K562 (cell line): ENCODE measurements at regions not wholly inside any gene's neighbourhood (a gene's known extent, or its start where the extent isn't known, plus 50 kb on each side); places are given as distances from the start of the nearest gene placed in this dataset.

Experiments
- ATAC-seq: fragments of 200-7000 bp; cut with Tn5 transposase; 3 replicates; pipeline ENCODE4 v1.9.1; 2020; ENCODE audit warnings: moderate library complexity
- BruUV-seq: library from RNA; stranded (reverse); fragments of 400-500 nt; replicated peaks from 2 replicates; lab custom pipeline; 2021; lab: Mats Ljungman, UMichigan
- CTCF ChIA-PET: fragments of 300-600 bp; formaldehyde crosslinking; extraction: SDS; loops from one replicate; lab custom pipeline; 2021; ENCODE audit warnings: low intra/inter-chr PET ratio; lab: Yijun Ruan, JAX
- POLR2A ChIA-PET: fragments of 300-600, 350-650 bp; sonication (Branson Sonifier 250); formaldehyde crosslinking; extraction: SDS; loops from one replicate; lab custom pipeline; 2021; ENCODE audit warnings: antibody characterized with exemption, inconsistent platforms; lab: Yijun Ruan, JAX
- DNase-seq, 4 experiments: peaks; one replicate each; pipeline versions ENCODE4 v3.0.0 to v3.0.0-alpha.2; 2011 to 2018; ENCODE audit warnings: low spot score in 3 of 4, mixed read lengths in 3 of 4; ENCODE audit errors: extremely low read depth in 1 of 4
- FAIRE-seq: peaks from 2 replicates; lab custom pipeline; 2011; peaks lifted over from hg19 to GRCh38; lab: Jason Lieb, UNC
- H2AFZ ChIP-seq: 2 replicates; pipeline ENCODE4 v1.6.0; 2011; ENCODE audit warnings: low read depth, low read length, control low read depth, inconsistent platforms
- H3K27ac ChIP-seq: fragments of 200-600 bp; 3 replicates; pipeline ENCODE4 v1.8.0; 2011; ENCODE audit warnings: low read depth, mild to moderate bottlenecking, control low read depth, inconsistent platforms, low read length, moderate library complexity, mixed read lengths; ENCODE audit errors: extremely low read depth
- H3K27me3 ChIP-seq, 2 experiments: fragments of 300-600 bp in 1 of 2; 2 replicates in 1 of 2; 3 replicates in 1 of 2; pipeline versions ENCODE4 v1.6.0 to v1.8.0; 2011; ENCODE audit warnings: inconsistent platforms in 2 of 2, low read length in 2 of 2, mild to moderate bottlenecking in 1 of 2, mixed read lengths in 1 of 2, moderate library complexity in 1 of 2; ENCODE audit not compliant: control insufficient read depth in 2 of 2, insufficient read depth in 2 of 2
- H3K36me3 ChIP-seq: fragments of 300-600 bp; 3 replicates; pipeline ENCODE4 v1.8.0; 2011; ENCODE audit warnings: mild to moderate bottlenecking, low read length, inconsistent platforms; ENCODE audit not compliant: control insufficient read depth, insufficient read depth
- H3K4me1 ChIP-seq, 2 experiments: fragments of 200-600 bp in 1 of 2; replicated peaks in 1 of 2; 2 replicates in 1 of 2; 3 replicates in 1 of 2; pipeline versions ENCODE4 v1.5.1 to v1.8.0; 2011; ENCODE audit warnings: inconsistent platforms in 2 of 2, low read length in 2 of 2, mild to moderate bottlenecking in 1 of 2, mixed read lengths in 1 of 2, moderate library complexity in 1 of 2; ENCODE audit not compliant: control insufficient read depth in 2 of 2, insufficient read depth in 2 of 2
- H3K4me2 ChIP-seq: 2 replicates; pipeline ENCODE4 v1.6.1; 2011; ENCODE audit warnings: low read length, control low read depth, inconsistent platforms, mixed read lengths; ENCODE audit not compliant: insufficient read depth
- H3K4me3 ChIP-seq: fragments of 200-600 bp; sonication (generic), shearing (Covaris generic); 2 replicates; pipeline ENCODE4 v1.5.1; 2016; ENCODE audit warnings: control low read depth, inconsistent platforms
- H3K79me2 ChIP-seq: fragments of 200-600 bp; 3 replicates; pipeline ENCODE4 v1.8.0; 2011; ENCODE audit warnings: low read length, inconsistent platforms; ENCODE audit not compliant: control insufficient read depth, insufficient read depth
- H3K9ac ChIP-seq, 2 experiments: 2 replicates each; pipeline versions ENCODE4 v1.6.0 to v1.6.1; 2011; ENCODE audit warnings: low read depth in 2 of 2, low read length in 2 of 2, control low read depth in 1 of 2, inconsistent platforms in 1 of 2, mild to moderate bottlenecking in 1 of 2, mixed read lengths in 1 of 2; ENCODE audit not compliant: insufficient read depth in 1 of 2
- H3K9me1 ChIP-seq: one replicate; pipeline ENCODE4 v1.6.0; 2011; ENCODE audit warnings: inconsistent platforms, mild to moderate bottlenecking, low read length, moderate library complexity; ENCODE audit not compliant: control insufficient read depth, insufficient read depth
- H3K9me3 ChIP-seq: replicated peaks from 2 replicates; pipeline ENCODE4 v1.5.1; 2011; ENCODE audit warnings: low read depth, low read length, inconsistent platforms; ENCODE audit not compliant: control insufficient read depth, insufficient read depth
- H4K20me1 ChIP-seq: replicated peaks from 2 replicates; pipeline ENCODE4 v1.6.1; 2011; ENCODE audit warnings: low read length, inconsistent platforms, mixed read lengths; ENCODE audit not compliant: control insufficient read depth, insufficient read depth
- ARID1B ChIP-seq: fragments of 450-650 bp; IDR thresholded peaks from 2 replicates; pipeline ENCODE4 v1.6.1; 2016; ENCODE audit warnings: antibody characterized with exemption, mild to moderate bottlenecking, inconsistent platforms
- CHD4 ChIP-seq: fragments of 200-600 bp; sonication (generic); IDR thresholded peaks from 3 replicates; pipeline ENCODE4 v1.6.1; 2012; ENCODE audit warnings: low read depth, mild to moderate bottlenecking, mixed read lengths, low read length, inconsistent platforms; ENCODE audit not compliant: insufficient read depth, insufficient replicate concordance, poor library complexity, severe bottlenecking
- CREBBP ChIP-seq: IDR thresholded peaks from one replicate; pipeline ENCODE4 v1.6.1; 2012; ENCODE audit warnings: low read depth, mild to moderate bottlenecking, control low read depth, inconsistent platforms, low read length
- E2F4 ChIP-seq: sonication (generic); formaldehyde crosslinking; IDR thresholded peaks from 2 replicates; pipeline ENCODE4 v1.8.0; 2022; ENCODE audit warnings: mild to moderate bottlenecking, low read depth, missing genetic modification reagents
- HIVEP1 ChIP-seq: fragments of 250-450 bp; sonication (Bioruptor Pico); IDR thresholded peaks from 2 replicates; pipeline ENCODE4 v1.4.0; 2020; ENCODE audit warnings: mild to moderate bottlenecking
- KAT8 ChIP-seq: fragments of 450-650 bp; IDR thresholded peaks from 2 replicates; pipeline ENCODE4 v1.6.1; 2016; ENCODE audit warnings: low read depth, mild to moderate bottlenecking
- KLF6 ChIP-seq: fragments of 250-450 bp; sonication (Bioruptor Pico); IDR thresholded peaks from 2 replicates; pipeline ENCODE4 v1.4.0; 2020; ENCODE audit warnings: mild to moderate bottlenecking, moderate library complexity, borderline replicate concordance
- MAFK ChIP-seq: IDR thresholded peaks from 2 replicates; pipeline ENCODE4 v1.6.1; 2011; ENCODE audit warnings: low read length, improper control_type of control experiment
- NCOA4 ChIP-seq: fragments of 450-650 bp; IDR thresholded peaks from 2 replicates; pipeline ENCODE4 v1.6.1; 2018; ENCODE audit warnings: mild to moderate bottlenecking; ENCODE audit not compliant: partially characterized antibody
- NFYB ChIP-seq: IDR thresholded peaks from 2 replicates; pipeline ENCODE4 v1.6.1; 2011; ENCODE audit warnings: mild to moderate bottlenecking, moderate library complexity; ENCODE audit not compliant: insufficient read length; ENCODE audit errors: extremely low read depth
- NR4A1 ChIP-seq, 2 experiments: fragments of 250-450 bp in 1 of 2; fragments of 450-650 bp in 1 of 2; sonication (Bioruptor Pico) in 1 of 2; IDR thresholded peaks; 2 replicates each; pipeline versions ENCODE4 v1.4.0 to v1.6.1; 2016 to 2020; ENCODE audit warnings: mild to moderate bottlenecking in 2 of 2, missing compliant biosample characterization in 1 of 2, missing genetic modification characterization in 1 of 2, moderate library complexity in 1 of 2
- SIN3B ChIP-seq: fragments of 450-650 bp; IDR thresholded peaks from 2 replicates; pipeline ENCODE4 v1.6.1; 2017; ENCODE audit warnings: low read depth, mild to moderate bottlenecking, moderate library complexity
- SLC30A9 ChIP-seq: fragments of 250-450 bp; sonication (Bioruptor Pico); IDR thresholded peaks from 2 replicates; pipeline ENCODE4 v1.8.0; 2022; ENCODE audit warnings: mild to moderate bottlenecking, moderate library complexity
- TAF1 ChIP-seq: IDR thresholded peaks from 2 replicates; pipeline ENCODE4 v1.6.1; 2011; ENCODE audit warnings: mild to moderate bottlenecking, low read length, moderate library complexity; ENCODE audit not compliant: insufficient read depth, control insufficient read depth, severe bottlenecking; ENCODE audit errors: extremely low read depth
- TCF7L2 ChIP-seq: fragments of 150-350 bp; IDR thresholded peaks from 2 replicates; pipeline ENCODE4 v1.6.1; 2016; ENCODE audit warnings: low read depth, mild to moderate bottlenecking, low read length, moderate library complexity
- ZNF174 ChIP-seq: fragments of 250-450 bp; sonication (Bioruptor Pico); IDR thresholded peaks from 2 replicates; pipeline ENCODE4 v1.4.0; 2020; ENCODE audit warnings: mild to moderate bottlenecking
- ZNF511 ChIP-seq: sonication (generic); formaldehyde crosslinking; IDR thresholded peaks from 2 replicates; pipeline ENCODE4 v1.8.0; 2022; ENCODE audit warnings: mild to moderate bottlenecking, missing genetic modification reagents
- ZNF695 ChIP-seq: fragments of 450-650 bp; formaldehyde crosslinking; IDR thresholded peaks from 2 replicates; pipeline ENCODE4 v1.4.0; 2020; ENCODE audit warnings: mild to moderate bottlenecking, moderate library complexity
- WGBS: fragments of 100-300 bp; shearing (Covaris generic); methylation state at CpG from one replicate; pipeline ENCODE4 v1.1.6; 2016; ENCODE audit warnings: low coverage, mixed read lengths; ENCODE audit not compliant: insufficient coverage; ENCODE audit errors: missing lambda C conversion rate; 5-methylcytosine and 5-hydroxymethylcytosine counted together
- in situ Hi-C: fragments of 300-500 bp; cut with MboI; formaldehyde crosslinking; loops from 4 replicates; pipeline ENCODE4 v1.15.0; 2018; ENCODE audit warnings: inconsistent platforms, mixed read lengths
- intact Hi-C: fragments of 100-400 bp; cut with micrococcal nuclease; formaldehyde crosslinking; loops from 2 replicates; pipeline ENCODE4 v1.14.2; 2022

- TF ChIP-seq ZNF511 (CRISPR knock-in tag) (no peak), ZNF695 (CRISPR knock-in tag) (no peak), CREBBP (no peak), HIVEP1 (no peak), KAT8 (no peak), ARID1B (no peak)
Measured at GRCh38 chr4:137739391-137739790, 207.1 kb upstream of the PCDH18 start (continued).

GRCh38 chr4:137738375-137738990, 206.2 kb upstream of the PCDH18 start:
- ATAC-seq: no peak
- no peaks in the 10 kb centered on the region for H3K27me3 ChIP-seq
- ChIA-PET CTCF (no interaction called here), POLR2A (no interaction called here)
- 11% methylated on average over 4 of the region's 4 CpGs for WGBS
- H3K4me3 ChIP-seq: no peak overlapping the region
- H2AFZ ChIP-seq: no peak overlapping the region
- peaks cover 0 to 5% of the 10 kb centered on the region in 2 experiments; a peak in 1 of 5 replicates for H3K4me1 ChIP-seq
- H3K27ac ChIP-seq: no peak overlapping the region
- FAIRE-seq: no peak
- H3K4me2 ChIP-seq: no peak overlapping the region
- intact Hi-C loops (no loop called here), in situ Hi-C loops (loop anchor here (10.0 to 25.0 kb wide), 2 partner anchors 946 to 1124 kb away; no protein-coding TSS in a partner anchor)
- H4K20me1 ChIP-seq: no peaks in the 10 kb centered on the region
- BruUV-seq: no TSS peak
- H3K9ac ChIP-seq: no peak overlapping the region
- DNase-seq: no peak
- no peaks in the 10 kb centered on the region for H3K9me1 ChIP-seq
- H3K36me3 ChIP-seq: no peaks in the 10 kb centered on the region
- H3K9me3 ChIP-seq: no peaks in the 10 kb centered on the region
- no peaks in the 10 kb centered on the region for H3K79me2 ChIP-seq
- TF ChIP-seq E2F4 (CRISPR knock-in tag) (no peak), SIN3B (no peak), SLC30A9 (no peak), ZNF174 (no peak), NCOA4 (no peak), TCF7L2 (no peak), MAFK (no peak), TAF1 (no peak), NR4A1 (CRISPR knock-in tag; IDR thresholded peaks at IDR 0.05) (no peak), NR4A1 (tag; IDR thresholded peaks at IDR 0.05) (no peak), NFYB (no peak), CHD4 (no peak), KLF6 (CRISPR knock-in tag) (no peak)
